Mesothelial cell of epicardium (in vitro differentiated cells): ENCODE measurements at regions not wholly inside any gene's neighbourhood (a gene's known extent, or its start where the extent isn't known, plus 50 kb on each side); places are given as distances from the start of the nearest gene placed in this dataset.

Experiments used
- DNase-seq, 2 experiments: peaks; one replicate each; pipeline ENCODE4 v3.0.0; 2021; ENCODE audit warnings: low spot score in 2 of 2; ENCODE audit not compliant: unreplicated experiment in 2 of 2
- H3K27ac Mint-ChIP-seq: 2 replicates; pipeline ENCODE4 v1.8.0; 2021; ENCODE audit warnings: mixed read lengths
- H3K27me3 Mint-ChIP-seq: 2 replicates; pipeline ENCODE4 v1.8.0; 2021; ENCODE audit warnings: low read depth, mixed read lengths
- H3K36me3 Mint-ChIP-seq: 2 replicates; pipeline ENCODE4 v1.8.0; 2021; ENCODE audit warnings: mixed read lengths
- H3K4me1 Mint-ChIP-seq: 2 replicates; pipeline ENCODE4 v1.8.0; 2021; ENCODE audit warnings: mixed read lengths
- H3K4me3 Mint-ChIP-seq: 2 replicates; pipeline ENCODE4 v1.8.0; 2021; ENCODE audit warnings: mild to moderate bottlenecking, moderate library complexity, mixed read lengths
- H3K9me3 Mint-ChIP-seq: 2 replicates; pipeline ENCODE4 v1.8.0; 2021; ENCODE audit warnings: mixed read lengths
- CTCF ChIP-seq: fragments of 200-600 bp; sonication (generic); IDR thresholded peaks from one replicate; pipeline ENCODE4 v1.5.0; 2021; ENCODE audit warnings: antibody characterized with exemption; ENCODE audit not compliant: unreplicated experiment

- no peak for DNase-seq
- peaks cover 15% of the 10 kb centered on the region for H3K9me3 Mint-ChIP-seq
- no peak for TF ChIP-seq CTCF
- H3K27ac Mint-ChIP-seq, result no peak overlapping the region
- peaks cover 11% of the 10 kb centered on the region for H3K4me1 Mint-ChIP-seq
- H3K36me3 Mint-ChIP-seq, result no peaks in the 10 kb centered on the region
- H3K4me3 Mint-ChIP-seq, result no peak overlapping the region
- peaks cover 15% of the 10 kb centered on the region for H3K27me3 Mint-ChIP-seq
Measured at GRCh38 chr6:110534731-110535492, 58.5 kb upstream of the SLC22A16 start.

GRCh38 chr6:110532431-110532830 lies 56.0 kb upstream of the SLC22A16 start:
- Mint-ChIP-seq H3K9me3 (peaks cover 7% of the 10 kb centered on the region), H3K36me3 (no peaks in the 10 kb centered on the region), H3K4me3 (no peak overlapping the region), H3K4me1 (peaks cover 17% of the 10 kb centered on the region), H3K27me3 (peaks cover 22% of the 10 kb centered on the region), H3K27ac (no peak overlapping the region)
- no peak for TF ChIP-seq CTCF
- no peak for DNase-seq

GRCh38 chr6:110530671-110531070 lies 54.3 kb upstream of the SLC22A16 start:
- Mint-ChIP-seq H3K4me1 (peaks cover 10% of the 10 kb centered on the region), H3K27me3 (peaks cover 22% of the 10 kb centered on the region), H3K9me3 (peaks cover 7% of the 10 kb centered on the region), H3K4me3 (no peak overlapping the region), H3K36me3 (no peaks in the 10 kb centered on the region), H3K27ac (no peak overlapping the region)
- TF ChIP-seq CTCF, result no peak
- DNase-seq, result no peak

- H3K4me1 Mint-ChIP-seq, result peaks cover 10% of the 10 kb centered on the region
- no peak overlapping the region for H3K27ac Mint-ChIP-seq
- no peaks in the 10 kb centered on the region for H3K36me3 Mint-ChIP-seq
- H3K4me3 Mint-ChIP-seq, result no peak overlapping the region
- no peak for TF ChIP-seq CTCF
- H3K9me3 Mint-ChIP-seq, result peaks cover 3% of the 10 kb centered on the region
- no peak for DNase-seq
- peaks cover 26% of the 10 kb centered on the region for H3K27me3 Mint-ChIP-seq
Measured at GRCh38 chr6:110529907-110530306, 53.5 kb upstream of the SLC22A16 start.

- H3K4me1 Mint-ChIP-seq, result peaks cover 10% of the 10 kb centered on the region
- H3K9me3 Mint-ChIP-seq, result no peaks in the 10 kb centered on the region
- no peak for TF ChIP-seq CTCF
- no peak overlapping the region for H3K27ac Mint-ChIP-seq
- no peak overlapping the region for H3K4me3 Mint-ChIP-seq
- no peaks in the 10 kb centered on the region for H3K36me3 Mint-ChIP-seq
- DNase-seq, result no peak
- H3K27me3 Mint-ChIP-seq, result peaks cover 31% of the 10 kb centered on the region
Measured at GRCh38 chr6:110529355-110529754, 52.9 kb upstream of the SLC22A16 start.
